ENCODE measurements at regions not wholly inside any gene's neighbourhood (a gene's known extent, or its start where the extent isn't known, plus 50 kb on each side); places are given as distances from the start of the nearest gene placed in this dataset.
"Not testable (repeated sequence)": the region's sequence is repeated elsewhere in the genome, so short reads cannot be mapped to it uniquely, and the experiment has no call there.

GRCh38 chr16:29606669-29607427 lies 56.2 kb upstream of the SPN start:
- TF ChIP-seq, protein P1, sequence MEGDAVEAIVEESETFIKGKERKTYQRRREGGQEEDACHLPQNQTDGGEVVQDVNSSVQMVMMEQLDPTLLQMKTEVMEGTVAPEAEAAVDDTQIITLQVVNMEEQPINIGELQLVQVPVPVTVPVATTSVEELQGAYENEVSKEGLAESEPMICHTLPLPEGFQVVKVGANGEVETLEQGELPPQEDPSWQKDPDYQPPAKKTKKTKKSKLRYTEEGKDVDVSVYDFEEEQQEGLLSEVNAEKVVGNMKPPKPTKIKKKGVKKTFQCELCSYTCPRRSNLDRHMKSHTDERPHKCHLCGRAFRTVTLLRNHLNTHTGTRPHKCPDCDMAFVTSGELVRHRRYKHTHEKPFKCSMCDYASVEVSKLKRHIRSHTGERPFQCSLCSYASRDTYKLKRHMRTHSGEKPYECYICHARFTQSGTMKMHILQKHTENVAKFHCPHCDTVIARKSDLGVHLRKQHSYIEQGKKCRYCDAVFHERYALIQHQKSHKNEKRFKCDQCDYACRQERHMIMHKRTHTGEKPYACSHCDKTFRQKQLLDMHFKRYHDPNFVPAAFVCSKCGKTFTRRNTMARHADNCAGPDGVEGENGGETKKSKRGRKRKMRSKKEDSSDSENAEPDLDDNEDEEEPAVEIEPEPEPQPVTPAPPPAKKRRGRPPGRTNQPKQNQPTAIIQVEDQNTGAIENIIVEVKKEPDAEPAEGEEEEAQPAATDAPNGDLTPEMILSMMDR (CRISPR knock-in tag; IDR thresholded peaks at IDR 0.05): not testable (repeated sequence)
- TF ChIP-seq PTBP1 (IDR thresholded peaks at IDR 0.05; ENCODE audit: low read depth, low read length, poor library complexity, severe bottlenecking); SUZ12 (IDR thresholded peaks at IDR 0.05; ENCODE audit: low read depth, low read length); ZNF775 (CRISPR knock-in tag; IDR thresholded peaks at IDR 0.05; ENCODE audit: borderline replicate concordance); ZNF782 (CRISPR knock-in tag; IDR thresholded peaks at IDR 0.05; ENCODE audit: borderline replicate concordance); EHMT2 (IDR thresholded peaks at IDR 0.05; ENCODE audit: borderline replicate concordance, low read depth, low read length); AHR (CRISPR knock-in tag; IDR thresholded peaks at IDR 0.05); ZNF121 (CRISPR knock-in tag; IDR thresholded peaks at IDR 0.05): not testable (repeated sequence)

Measured in HepG2 (cell line).